ENCODE measurements at regions not wholly inside any gene's neighbourhood (a gene's known extent, or its start where the extent isn't known, plus 50 kb on each side); places are given as distances from the start of the nearest gene placed in this dataset.

DNA sequence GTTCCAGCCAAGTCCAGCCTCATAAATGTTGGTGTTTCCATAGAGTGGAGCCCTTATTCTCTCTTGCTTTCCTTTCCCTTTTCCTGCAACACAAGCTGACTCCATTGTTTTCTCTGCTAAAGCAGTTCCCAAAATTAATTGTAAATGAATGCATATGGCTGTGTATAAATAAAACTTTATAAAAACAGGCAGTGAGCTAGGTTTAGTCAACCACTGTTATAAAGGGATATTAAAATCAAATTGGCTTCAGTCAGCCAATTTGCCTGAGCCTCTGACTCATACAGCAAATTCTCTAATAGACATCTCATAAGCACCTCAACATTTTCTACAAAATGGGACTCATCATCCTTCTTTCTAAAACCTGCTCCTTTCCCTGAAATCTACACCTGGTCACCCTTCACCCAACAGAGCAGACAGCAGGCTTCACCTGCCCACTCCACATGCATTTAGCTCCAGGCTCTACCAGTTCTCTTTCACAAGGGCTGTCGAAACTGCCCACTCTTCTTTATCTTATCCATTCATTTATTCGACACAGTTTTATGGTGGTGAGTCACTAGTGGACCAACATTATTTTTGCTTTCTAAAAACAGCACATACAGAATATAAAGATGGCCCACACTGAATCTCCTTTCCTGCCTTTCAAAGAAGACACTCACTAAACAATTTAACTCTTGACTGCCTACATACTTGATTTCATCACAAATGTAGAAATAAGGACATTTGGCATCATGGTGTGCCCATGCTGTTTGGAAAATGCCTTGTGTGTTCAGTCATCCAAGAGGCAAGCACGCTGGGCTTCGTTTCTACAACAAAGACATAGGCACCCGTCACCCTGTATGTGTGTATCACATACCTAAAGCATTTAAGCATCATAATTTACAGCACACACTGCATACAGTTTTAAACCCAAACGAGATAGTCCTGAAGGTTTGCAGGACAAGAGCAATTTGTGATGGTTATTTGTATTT lies 74.6 kb upstream of the C7orf33 start:
- TF ChIP-seq POLR2A (IDR thresholded peaks at IDR 0.05; ENCODE audit: low read depth, low read length) (no peak), POLR2AphosphoS5 (IDR thresholded peaks at IDR 0.05; ENCODE audit: low read depth, low read length) (no peak), TAF1 (IDR thresholded peaks at IDR 0.05; ENCODE audit: borderline replicate concordance, low read depth, low read length) (no peak)
